HG02763 (cell line): ENCODE measurements at regions not wholly inside any gene's neighbourhood (a gene's known extent, or its start where the extent isn't known, plus 50 kb on each side); places are given as distances from the start of the nearest gene placed in this dataset.
"Not testable (repeated sequence)": the region's sequence is repeated elsewhere in the genome, so short reads cannot be mapped to it uniquely, and the experiment has no call there.

Experiments
- ATAC-seq: cut with Tn5 transposase; IDR thresholded peaks from one replicate; pipeline ENCODE4 v1.9.1; 2021; ENCODE audit warnings: mild to moderate bottlenecking, moderate library complexity; ENCODE audit not compliant: unreplicated experiment

- no peak for ATAC-seq
These were observed 130.2 kb upstream of the SGO1 start for GRCh38 chr3:20316238-20316637.

DNA sequence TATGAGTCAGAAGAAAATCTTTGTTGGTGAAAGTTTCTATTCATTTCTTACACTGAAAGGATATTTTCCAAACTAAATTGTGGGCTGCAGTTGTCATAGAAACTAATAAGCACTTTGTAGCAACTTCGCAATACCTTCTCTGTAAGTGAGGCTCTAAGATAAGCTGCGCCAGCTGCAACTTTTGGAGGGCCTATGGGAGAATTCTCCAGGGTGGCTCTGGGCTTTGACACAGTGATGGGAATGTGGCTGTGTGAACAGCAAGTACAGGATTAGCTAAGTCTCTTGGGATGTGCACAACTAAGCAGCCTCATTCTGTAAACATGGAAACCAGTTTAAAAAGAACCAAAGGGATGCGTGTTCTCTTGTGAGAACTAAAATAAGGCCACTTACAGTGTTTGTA is 124.6 kb upstream of the SGO1 start:
- no peak for ATAC-seq

- no peak for ATAC-seq
These were observed 121.4 kb upstream of the SGO1 start for GRCh38 chr3:20307383-20307782.

DNA sequence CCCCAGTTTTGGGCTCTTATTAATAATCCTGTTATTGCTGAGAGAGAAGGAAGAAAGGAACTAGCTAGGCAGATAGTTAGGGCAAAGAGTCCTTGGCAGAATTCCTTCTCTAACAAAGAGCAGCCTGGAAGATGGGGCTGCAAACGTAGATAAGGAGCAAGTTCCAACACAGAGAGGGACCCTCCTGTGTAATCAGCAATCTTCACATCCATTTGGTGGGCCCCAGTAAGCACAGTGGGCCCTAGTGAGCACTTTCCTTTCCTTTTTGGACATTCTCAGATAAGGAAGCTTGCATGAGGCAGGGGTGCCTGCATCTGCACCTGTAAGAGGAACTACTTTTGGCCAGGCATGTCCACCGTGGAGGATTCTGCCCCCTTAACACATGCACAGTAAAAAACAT is 119.6 kb upstream of the SGO1 start:
- ATAC-seq: no peak

DNA sequence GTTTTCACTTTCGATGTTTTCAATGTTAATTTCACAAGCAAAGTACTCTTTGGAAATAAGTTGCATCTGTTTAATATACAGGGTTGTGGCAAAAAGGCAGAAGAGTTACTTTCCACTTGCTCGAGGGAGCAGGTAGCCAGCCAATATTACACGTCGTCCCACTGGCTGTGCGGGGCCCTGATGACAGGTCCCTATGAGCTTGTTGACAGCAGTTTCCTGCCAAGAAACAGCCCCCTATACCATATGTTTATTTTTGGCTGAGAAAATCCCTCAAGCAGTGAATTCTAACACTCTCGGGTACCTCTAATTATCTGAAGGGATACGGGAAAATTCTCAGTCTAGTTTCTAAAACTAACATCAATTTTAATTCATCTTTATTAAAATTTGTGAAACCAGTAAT is 116.8 kb upstream of the SGO1 start:
- ATAC-seq: no peak

DNA sequence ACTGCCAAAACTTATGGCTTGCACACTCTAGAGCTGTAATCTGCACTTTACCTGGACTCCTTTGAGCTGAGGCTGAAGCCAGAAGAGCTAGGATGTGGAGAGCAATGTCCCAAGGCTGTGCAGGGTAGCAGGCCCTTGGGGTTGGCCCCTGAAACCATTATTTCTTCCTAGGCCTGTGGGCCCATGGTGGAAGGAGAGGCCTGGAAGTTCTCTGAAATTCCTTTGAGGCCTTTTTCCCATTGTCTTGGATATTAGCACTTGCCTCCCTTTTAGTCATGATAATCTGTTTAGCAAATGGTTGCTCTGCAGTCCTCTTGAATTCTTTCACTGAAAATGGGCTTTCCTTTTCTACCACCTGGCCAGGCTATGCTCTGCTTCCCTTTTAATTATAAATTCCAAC is 102.0 kb upstream of the SGO1 start:
- no peak for ATAC-seq

- no peak for ATAC-seq
These were observed 94.3 kb upstream of the SGO1 start for GRCh38 chr3:20280257-20280656.

GRCh38 chr3:20265977-20266376 is 80.0 kb upstream of the SGO1 start:
- not testable (repeated sequence) for ATAC-seq

GRCh38 chr3:20264900-20265567 is 79.0 kb upstream of the SGO1 start:
- ATAC-seq: no peak

- ATAC-seq: no peak
These were observed 72.4 kb upstream of the SGO1 start for GRCh38 chr3:20258371-20258770.

- ATAC-seq: peak; percentile 47
These were observed 70.1 kb upstream of the SGO1 start for GRCh38 chr3:20256144-20256543.

- no peak for ATAC-seq
These were observed 68.5 kb upstream of the SGO1 start for GRCh38 chr3:20254268-20255117.

- no peak for ATAC-seq
These were observed 64.8 kb upstream of the SGO1 start for GRCh38 chr3:20250786-20251185.

- no peak for ATAC-seq
These were observed 64.3 kb upstream of the SGO1 start for GRCh38 chr3:20250314-20250713.

DNA sequence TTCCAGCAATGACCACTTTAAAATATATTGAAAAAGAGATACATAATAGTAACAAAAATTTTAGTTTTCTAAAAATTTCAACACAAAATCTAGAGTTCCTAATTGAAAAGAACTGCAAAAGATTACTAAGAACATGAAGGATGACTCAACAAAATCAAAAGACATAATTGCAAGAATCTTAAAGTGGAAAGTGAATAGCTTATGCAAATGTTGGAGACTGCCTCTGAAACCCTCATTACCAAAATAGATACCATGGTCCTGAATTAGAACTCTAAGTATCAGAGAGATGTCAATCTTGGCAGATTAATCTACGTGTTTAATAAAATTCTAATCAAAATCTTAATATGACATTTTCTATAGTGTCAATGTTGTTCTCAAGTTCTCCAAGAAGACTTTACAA is 60.7 kb upstream of the SGO1 start:
- peak; percentile 77 for ATAC-seq

- no peak for ATAC-seq
These were observed 59.8 kb upstream of the SGO1 start for GRCh38 chr3:20245781-20246180.

- no peak for ATAC-seq
These were observed 54.3 kb upstream of the SGO1 start for GRCh38 chr3:20240154-20240883.

DNA sequence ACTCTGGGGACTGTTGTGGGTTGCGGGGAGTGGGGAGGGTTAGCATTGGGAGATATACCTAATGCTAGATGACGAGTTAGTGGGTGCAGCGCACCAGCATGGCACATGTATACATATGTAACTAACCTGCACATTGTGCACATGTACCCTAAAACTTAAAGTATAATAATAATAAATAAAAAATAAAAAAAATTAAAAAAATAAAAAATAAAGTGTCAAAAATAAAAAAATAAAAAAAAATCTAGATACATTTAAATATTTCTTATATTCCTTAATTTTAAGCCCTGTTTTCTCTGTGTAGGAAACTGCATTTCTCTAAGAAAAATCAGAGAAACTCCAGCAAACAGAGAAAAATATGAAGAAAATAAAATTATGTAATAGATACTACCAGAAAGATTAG is 52.2 kb upstream of the SGO1 start:
- not testable (repeated sequence) for ATAC-seq

DNA sequence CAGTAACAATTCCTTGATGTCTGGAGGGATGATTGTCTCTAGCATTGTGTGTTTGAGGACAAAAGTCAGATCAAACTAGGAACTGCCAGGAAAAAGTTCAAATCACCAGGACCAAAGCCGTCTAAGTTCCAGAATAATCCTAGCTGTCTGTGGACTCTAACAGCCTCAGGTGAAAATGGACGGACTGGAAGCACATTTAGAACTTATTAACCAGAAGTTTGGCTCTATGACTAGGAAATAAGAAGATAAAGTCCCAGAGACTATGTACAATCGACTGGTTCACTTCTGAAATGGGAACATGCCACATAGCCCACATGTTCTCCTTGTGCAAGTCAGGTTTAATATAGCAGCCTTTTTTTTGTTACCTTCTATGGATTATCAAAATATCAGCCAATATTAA is 50.6 kb upstream of the SGO1 start:
- no peak for ATAC-seq
